Mucosa of stomach (tissue), 1 donor: ENCODE measurements at regions not wholly inside any gene's neighbourhood (a gene's known extent, or its start where the extent isn't known, plus 50 kb on each side); places are given as distances from the start of the nearest gene placed in this dataset.
"Not testable (repeated sequence)": the region's sequence is repeated elsewhere in the genome, so short reads cannot be mapped to it uniquely, and the experiment has no call there.

Experiments
- H3K27me3 ChIP-seq: one replicate; pipeline ENCODE4 v1.7.0; 2013; ENCODE audit warnings: mild to moderate bottlenecking, low read length; ENCODE audit not compliant: control insufficient read depth, insufficient read depth
- H3K36me3 ChIP-seq: one replicate; pipeline ENCODE4 v1.7.0; 2013; ENCODE audit warnings: low read length; ENCODE audit not compliant: control insufficient read depth, insufficient read depth
- H3K4me1 ChIP-seq: one replicate; pipeline ENCODE4 v1.7.0; 2013; ENCODE audit warnings: mild to moderate bottlenecking, low read length; ENCODE audit not compliant: control insufficient read depth, insufficient read depth
- H3K4me3 ChIP-seq: one replicate; pipeline ENCODE4 v1.7.0; 2013; ENCODE audit warnings: low read length
- H3K9ac ChIP-seq: one replicate; pipeline ENCODE4 v1.7.0; 2013; ENCODE audit warnings: mild to moderate bottlenecking, low read length, moderate library complexity
- H3K9me3 ChIP-seq: one replicate; pipeline ENCODE4 v1.7.0; 2013; ENCODE audit warnings: mild to moderate bottlenecking, low read length, moderate library complexity; ENCODE audit not compliant: control insufficient read depth
- donor health status: Pancreatic carcinoma.

DNA sequence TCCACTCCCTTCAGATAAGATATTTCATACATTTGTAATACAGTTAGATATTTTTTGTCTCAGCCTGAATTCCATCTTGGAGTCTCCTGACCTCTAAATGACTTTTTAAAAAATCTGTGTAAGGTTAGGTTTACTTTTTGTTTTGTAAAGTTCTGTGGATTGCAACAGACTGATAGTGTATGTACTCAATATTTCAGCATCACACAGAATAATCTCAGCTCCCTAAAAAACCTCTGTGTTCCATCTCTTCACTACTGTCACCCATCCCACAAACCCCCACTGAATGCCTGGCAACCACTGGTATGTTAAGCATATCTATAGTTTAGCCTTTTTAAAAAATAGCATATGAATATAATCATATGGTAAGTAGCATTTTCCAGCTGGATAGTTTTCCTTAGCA, 951.1 kb upstream of the ADAMTS5 start:
- not testable (repeated sequence) for H3K9ac ChIP-seq, H3K4me1 ChIP-seq, H3K4me3 ChIP-seq, H3K36me3 ChIP-seq, H3K27me3 ChIP-seq, H3K9me3 ChIP-seq

DNA sequence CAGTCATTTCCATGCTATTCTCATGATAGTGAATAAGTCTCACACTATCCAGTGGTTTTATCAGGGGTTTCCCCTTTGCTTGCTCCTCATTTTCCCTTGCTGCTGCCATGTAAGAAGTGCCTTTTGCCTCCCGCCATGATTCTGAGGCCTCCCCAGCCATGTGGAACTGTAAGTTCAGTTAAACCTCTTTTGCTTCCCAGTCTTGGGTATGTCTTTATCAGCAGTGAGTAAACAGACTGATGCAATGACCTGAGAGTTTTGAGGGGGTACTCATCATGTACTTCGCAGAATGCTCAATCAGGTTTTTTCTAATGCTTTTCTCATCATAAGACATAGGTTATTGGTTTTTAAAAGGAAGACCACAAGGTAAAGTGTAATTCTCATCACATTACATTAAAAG, 949.4 kb upstream of the ADAMTS5 start:
- not testable (repeated sequence) for H3K4me1 ChIP-seq, H3K9ac ChIP-seq, H3K27me3 ChIP-seq, H3K36me3 ChIP-seq, H3K9me3 ChIP-seq, H3K4me3 ChIP-seq

DNA sequence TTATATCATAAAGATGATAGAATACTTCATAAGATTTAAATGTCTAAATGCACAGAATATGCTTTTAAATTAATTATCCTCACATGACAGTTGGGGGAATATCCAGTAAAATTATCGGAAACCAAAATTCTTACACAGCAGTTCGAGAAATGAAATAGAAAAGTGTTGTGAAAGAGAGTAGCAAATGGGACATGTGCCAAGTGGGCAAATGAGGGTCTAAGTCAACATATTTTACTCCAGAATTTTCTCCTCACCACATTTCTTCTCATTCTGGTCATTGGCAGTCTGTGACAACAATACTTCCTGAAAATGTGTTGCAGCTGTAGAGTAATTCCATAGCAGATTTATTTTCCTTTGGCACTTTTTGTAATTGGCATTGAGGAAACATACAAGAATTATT, 945.2 kb upstream of the ADAMTS5 start:
- not testable (repeated sequence) for H3K9me3 ChIP-seq, H3K36me3 ChIP-seq, H3K27me3 ChIP-seq, H3K4me3 ChIP-seq, H3K9ac ChIP-seq, H3K4me1 ChIP-seq

DNA sequence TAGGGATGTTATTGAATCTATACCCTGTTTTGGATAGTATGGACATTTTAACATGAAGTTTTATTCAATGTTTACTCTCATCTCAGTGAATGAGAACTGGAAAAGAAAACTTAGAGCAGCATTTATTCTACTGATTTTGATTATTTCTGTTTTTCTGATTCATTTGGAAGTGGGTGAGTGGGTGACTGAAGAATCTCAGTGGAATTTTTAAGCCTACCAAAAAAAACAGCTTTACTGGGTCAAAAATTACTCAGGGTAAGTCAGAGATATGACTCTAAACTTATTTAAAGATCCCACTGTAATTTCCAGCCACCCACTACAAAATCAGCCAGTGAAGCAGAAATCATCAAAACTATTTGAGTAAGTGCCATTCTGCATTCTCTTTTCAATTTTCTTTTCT, 942.6 kb upstream of the ADAMTS5 start:
- not testable (repeated sequence) for H3K4me3 ChIP-seq, H3K9me3 ChIP-seq, H3K27me3 ChIP-seq, H3K36me3 ChIP-seq, H3K4me1 ChIP-seq, H3K9ac ChIP-seq

DNA sequence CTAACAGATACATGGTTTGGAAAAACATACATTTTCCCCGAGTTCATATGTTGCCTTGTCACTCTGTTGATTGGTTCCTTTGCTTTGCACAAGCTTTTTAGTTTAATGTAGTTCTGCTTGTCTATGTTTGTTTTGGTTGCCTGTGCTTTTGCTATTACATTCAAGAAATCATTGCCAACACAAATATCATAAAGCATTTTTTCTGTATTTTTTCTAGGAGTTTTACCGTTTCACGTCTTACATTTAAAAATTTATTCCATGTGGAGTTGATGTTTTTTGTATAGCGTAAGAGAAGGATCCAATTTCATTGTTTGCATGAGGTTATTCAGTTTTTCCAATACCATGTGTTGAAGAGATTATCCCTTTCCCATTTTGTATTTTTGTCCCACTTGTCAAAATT, 941.9 kb upstream of the ADAMTS5 start:
- H3K36me3 ChIP-seq, H3K9me3 ChIP-seq, H3K4me3 ChIP-seq, H3K4me1 ChIP-seq, H3K9ac ChIP-seq, H3K27me3 ChIP-seq: not testable (repeated sequence)

DNA sequence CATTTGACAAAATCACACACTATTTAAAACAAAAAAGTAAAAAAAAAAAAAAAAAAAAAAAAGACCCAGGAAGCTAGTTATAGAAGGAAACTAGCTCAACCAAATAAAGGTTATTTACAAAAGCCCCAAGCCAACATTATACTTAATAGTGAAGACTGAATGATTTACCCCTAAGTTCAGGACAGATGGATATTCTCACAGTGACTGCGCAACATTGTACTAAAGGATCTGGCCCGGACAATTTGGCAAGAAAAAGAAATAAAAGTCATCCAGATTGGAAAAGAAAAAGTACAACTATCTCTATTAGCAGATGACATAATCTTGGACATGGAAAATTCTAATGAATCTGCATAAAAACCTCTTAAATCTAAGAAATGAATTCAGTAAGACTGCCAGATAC, 936.0 kb upstream of the ADAMTS5 start:
- H3K4me1 ChIP-seq, H3K27me3 ChIP-seq, H3K9ac ChIP-seq, H3K9me3 ChIP-seq, H3K36me3 ChIP-seq, H3K4me3 ChIP-seq: not testable (repeated sequence)

DNA sequence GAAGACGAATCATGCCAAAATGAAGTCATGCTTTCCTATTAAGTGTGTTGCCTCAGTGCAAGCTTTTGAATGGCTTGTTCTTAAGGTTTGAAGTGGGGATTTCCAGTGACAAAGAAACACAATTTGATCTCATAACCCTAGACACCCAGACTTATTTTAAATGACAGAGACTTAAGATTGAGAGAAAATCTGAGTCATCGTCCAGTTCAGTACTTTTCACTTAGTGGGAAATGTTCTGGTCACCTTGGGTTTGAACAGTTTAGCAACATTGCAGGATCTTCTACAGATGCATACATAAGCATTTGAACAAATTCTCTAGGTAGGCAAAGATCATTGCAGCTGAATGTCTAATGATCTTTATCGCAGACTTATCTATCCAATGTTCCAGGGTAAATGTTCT, 926.7 kb upstream of the ADAMTS5 start:
- H3K4me3 ChIP-seq, H3K9ac ChIP-seq, H3K9me3 ChIP-seq, H3K27me3 ChIP-seq, H3K36me3 ChIP-seq, H3K4me1 ChIP-seq: not testable (repeated sequence)

DNA sequence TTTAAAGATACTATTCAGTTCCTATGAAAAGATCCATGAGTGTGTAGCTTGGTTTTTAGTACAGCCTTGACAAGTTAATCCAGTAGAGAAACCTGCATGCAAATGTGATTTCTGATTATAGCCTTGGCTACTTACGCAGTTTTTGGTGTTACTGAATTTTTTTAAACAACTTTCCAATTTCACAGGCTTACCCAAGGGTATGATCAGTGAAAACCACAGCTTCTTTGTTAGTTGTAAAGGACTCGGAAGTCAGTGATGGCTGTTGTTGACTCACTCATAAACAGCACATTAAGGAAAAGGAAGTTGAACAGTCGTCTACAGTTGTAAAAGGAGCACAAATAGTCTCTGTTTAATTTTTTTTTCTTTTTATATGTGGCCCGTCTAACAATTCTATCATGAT, 924.6 kb upstream of the ADAMTS5 start:
- H3K9ac ChIP-seq, H3K36me3 ChIP-seq, H3K4me3 ChIP-seq, H3K9me3 ChIP-seq, H3K4me1 ChIP-seq, H3K27me3 ChIP-seq: not testable (repeated sequence)

DNA sequence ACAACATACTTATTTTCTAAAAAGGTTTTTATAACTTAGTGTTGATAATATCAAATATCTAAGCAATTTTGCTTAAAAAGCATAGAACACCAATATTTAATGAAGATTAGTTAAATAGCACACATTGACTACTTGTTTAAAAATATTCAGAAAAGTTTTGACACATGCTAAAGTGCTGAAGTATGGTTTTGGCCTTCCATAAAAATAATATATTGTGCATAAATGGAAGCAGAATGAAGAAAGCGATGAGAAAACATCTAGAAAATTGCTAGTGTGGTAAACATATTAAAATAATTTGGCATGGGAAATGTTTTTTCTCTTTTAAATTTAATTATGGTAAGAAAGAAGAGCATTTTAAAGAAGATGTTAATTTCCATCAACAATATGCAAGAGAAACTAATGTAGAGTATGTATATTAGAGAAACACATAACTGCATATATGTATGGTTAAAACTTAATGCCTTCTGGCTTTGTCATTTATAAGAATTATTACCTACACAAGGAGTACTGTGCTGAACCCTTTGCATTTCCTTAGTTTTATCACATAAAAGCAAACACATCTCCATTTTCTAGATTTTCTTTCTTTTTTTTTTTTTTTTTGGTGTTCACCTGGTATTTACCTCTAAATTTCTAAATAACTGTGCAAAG, 921.0 kb upstream of the ADAMTS5 start:
- H3K36me3 ChIP-seq, H3K27me3 ChIP-seq, H3K4me3 ChIP-seq, H3K4me1 ChIP-seq, H3K9me3 ChIP-seq, H3K9ac ChIP-seq: not testable (repeated sequence)

DNA sequence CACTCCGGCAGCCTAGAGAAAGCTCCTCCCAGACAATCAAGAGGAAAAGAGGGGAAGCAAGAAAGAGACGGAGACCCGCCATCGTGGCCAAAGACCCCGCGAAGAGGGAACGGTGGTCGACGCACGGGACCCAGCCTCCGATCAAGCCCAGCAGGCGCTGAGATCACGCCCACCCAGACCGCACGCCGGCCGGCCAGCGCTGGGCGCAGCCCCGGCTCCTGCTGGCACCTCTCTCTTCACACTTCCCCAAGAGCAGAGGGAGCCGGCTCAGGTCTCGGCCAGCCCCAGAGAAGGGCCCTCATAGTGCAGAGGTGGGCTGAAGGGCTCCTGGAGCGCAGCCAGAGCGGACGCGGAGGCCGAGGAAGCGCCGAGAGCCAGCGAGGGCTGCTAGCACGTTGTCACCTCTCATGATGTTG, 918.4 kb upstream of the ADAMTS5 start:
- no peaks in the 10 kb centered on the region for H3K27me3 ChIP-seq
- H3K4me3 ChIP-seq, result no peak overlapping the region
- H3K4me1 ChIP-seq, result no peaks in the 10 kb centered on the region

DNA sequence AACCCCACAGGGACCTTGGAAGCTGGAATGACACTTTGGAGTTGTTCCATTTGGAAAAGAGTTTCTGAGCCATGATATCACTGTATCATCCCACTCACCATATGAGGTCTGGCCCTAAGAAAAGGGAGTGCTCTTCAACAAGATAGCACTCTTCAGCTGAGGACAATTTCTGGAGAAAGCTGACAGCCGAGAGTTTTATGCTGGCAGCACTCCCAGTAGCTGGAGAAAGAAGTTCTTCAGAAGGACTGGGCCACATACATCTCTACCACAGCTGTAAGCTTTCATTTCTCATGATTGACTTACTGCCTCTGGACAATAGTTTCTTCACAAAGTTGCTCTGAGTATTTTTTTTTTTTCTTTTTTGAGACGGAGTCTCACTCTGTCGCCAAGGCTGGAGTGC, 914.4 kb upstream of the ADAMTS5 start:
- not testable (repeated sequence) for H3K9me3 ChIP-seq, H3K4me1 ChIP-seq, H3K4me3 ChIP-seq, H3K36me3 ChIP-seq, H3K9ac ChIP-seq, H3K27me3 ChIP-seq

More for the DNA sequence above, 918.4 kb upstream of the ADAMTS5 start:
- no peaks in the 10 kb centered on the region for H3K36me3 ChIP-seq
- H3K9me3 ChIP-seq, result no peaks in the 10 kb centered on the region
- no peak overlapping the region for H3K9ac ChIP-seq

DNA sequence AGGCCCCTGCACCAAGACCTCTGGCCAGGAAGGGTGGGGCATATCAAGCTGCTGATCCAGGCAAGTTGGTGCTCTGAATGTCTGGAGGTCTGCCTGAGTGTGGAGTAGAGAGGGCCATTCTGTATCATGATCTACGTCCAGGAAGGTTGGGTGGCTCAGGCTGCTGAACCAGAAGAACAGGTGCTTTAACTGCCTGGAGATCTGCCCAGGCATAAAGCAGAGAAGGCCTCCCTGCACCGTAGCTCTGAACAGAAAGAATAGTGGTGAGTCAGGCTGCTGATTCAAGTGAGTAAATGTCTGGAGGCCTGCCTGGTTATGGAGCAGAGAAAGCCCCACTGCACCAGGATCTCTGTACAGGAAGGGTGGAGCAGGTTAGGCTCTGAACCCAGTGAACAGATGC, 905.5 kb upstream of the ADAMTS5 start:
- H3K36me3 ChIP-seq, H3K27me3 ChIP-seq, H3K4me3 ChIP-seq, H3K4me1 ChIP-seq, H3K9ac ChIP-seq, H3K9me3 ChIP-seq: not testable (repeated sequence)

DNA sequence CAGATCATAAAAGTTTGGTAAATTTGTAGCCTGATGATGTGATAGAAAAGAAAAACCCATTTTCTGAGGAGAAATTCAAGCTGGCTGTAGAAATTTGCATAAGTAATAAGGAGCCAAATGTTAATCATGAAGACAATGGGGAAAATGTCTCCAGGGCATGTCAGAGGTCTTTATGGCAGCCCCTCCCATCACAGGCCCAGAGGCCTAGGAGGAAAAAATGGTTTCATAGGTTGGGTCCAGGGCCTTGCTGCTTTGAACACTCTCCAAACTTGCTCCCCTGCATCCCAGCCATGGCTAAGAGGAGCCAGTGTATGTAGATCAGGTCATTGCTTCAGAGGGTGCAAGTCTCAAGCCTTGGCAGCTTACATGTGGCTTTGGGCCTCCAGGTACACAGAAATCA, 903.9 kb upstream of the ADAMTS5 start:
- H3K27me3 ChIP-seq, H3K9ac ChIP-seq, H3K36me3 ChIP-seq, H3K4me1 ChIP-seq, H3K9me3 ChIP-seq, H3K4me3 ChIP-seq: not testable (repeated sequence)
